Mesodermal cell (in vitro differentiated cells): ENCODE measurements at regions not wholly inside any gene's neighbourhood (a gene's known extent, or its start where the extent isn't known, plus 50 kb on each side); places are given as distances from the start of the nearest gene placed in this dataset.
"Not testable (repeated sequence)": the region's sequence is repeated elsewhere in the genome, so short reads cannot be mapped to it uniquely, and the experiment has no call there.

Experiments
- H3K27ac ChIP-seq: 2 replicates; pipeline ENCODE4 v1.7.0; 2013; ENCODE audit warnings: mild to moderate bottlenecking, low read depth, low read length, moderate library complexity; ENCODE audit not compliant: severe bottlenecking
- H3K36me3 ChIP-seq: 2 replicates; pipeline ENCODE4 v1.7.1; 2013; ENCODE audit warnings: mild to moderate bottlenecking, low read length, moderate library complexity; ENCODE audit not compliant: control insufficient read depth, insufficient read depth
- H3K4me1 ChIP-seq: one replicate; pipeline ENCODE4 v1.7.1; 2013; ENCODE audit warnings: mild to moderate bottlenecking, low read length; ENCODE audit not compliant: insufficient read depth, control insufficient read depth, poor library complexity, severe bottlenecking
- H3K4me3 ChIP-seq: 2 replicates; pipeline ENCODE4 v1.7.0; 2013; ENCODE audit warnings: low read length, control low read depth, mild to moderate bottlenecking; ENCODE audit not compliant: insufficient read depth, poor library complexity, severe bottlenecking; ENCODE audit errors: extremely low read depth
- H3K9me3 ChIP-seq: 2 replicates; pipeline ENCODE4 v1.7.1; 2013; ENCODE audit warnings: mild to moderate bottlenecking, low read length, moderate library complexity; ENCODE audit not compliant: control insufficient read depth
- WGBS, 2 experiments: methylation state at CpG; one replicate each; pipeline ENCODE4 v1.1.5; 2013; ENCODE audit warnings: missing lambda C conversion rate in 2 of 2; ENCODE audit not compliant: insufficient coverage in 2 of 2; 5-methylcytosine and 5-hydroxymethylcytosine counted together

GRCh38 chr5:96529559-96529958 is 96.5 kb upstream of the PCSK1 start:
- Histone ChIP-seq H3K4me3 (no peak overlapping the region), H3K4me1 (no peaks in the 10 kb centered on the region), H3K27ac (no peak overlapping the region), H3K36me3 (no peaks in the 10 kb centered on the region), H3K9me3 (no peaks in the 10 kb centered on the region)
- WGBS, 2 experiments: 100% methylated on average over 2 of the region's 6 CpGs; no CpG with 5 or more reads in 1 of the 2 experiments

- no peak overlapping the region for H3K4me3 ChIP-seq
- H3K4me1 ChIP-seq: no peaks in the 10 kb centered on the region
- no peaks in the 10 kb centered on the region for H3K9me3 ChIP-seq
- H3K27ac ChIP-seq: no peak overlapping the region
- no peaks in the 10 kb centered on the region for H3K36me3 ChIP-seq
These were observed 97.9 kb upstream of the PCSK1 start for GRCh38 chr5:96530901-96531300.

- H3K4me3 ChIP-seq: no peak overlapping the region
- H3K36me3 ChIP-seq: no peaks in the 10 kb centered on the region
- WGBS, 2 experiments: 87 to 89% methylated on average over 3 of the region's 4 CpGs
- H3K9me3 ChIP-seq: no peaks in the 10 kb centered on the region
- no peak overlapping the region for H3K27ac ChIP-seq
- peaks cover 7% of the 10 kb centered on the region for H3K4me1 ChIP-seq
These were observed 100.3 kb upstream of the PCSK1 start for GRCh38 chr5:96533371-96533770.

- peaks cover 7% of the 10 kb centered on the region for H3K4me1 ChIP-seq
- H3K4me3 ChIP-seq: no peak overlapping the region
- 67 to 80% methylated on average over 1 of the region's 3 CpGs for WGBS, 2 experiments
- H3K36me3 ChIP-seq: no peaks in the 10 kb centered on the region
- no peaks in the 10 kb centered on the region for H3K9me3 ChIP-seq
- no peak overlapping the region for H3K27ac ChIP-seq
These were observed 104.3 kb upstream of the PCSK1 start for GRCh38 chr5:96537386-96537785.

- H3K4me3 ChIP-seq: no peak overlapping the region
- WGBS, 2 experiments: no CpG with 5 or more reads among the region's 1 CpG
- H3K9me3 ChIP-seq: no peaks in the 10 kb centered on the region
- H3K27ac ChIP-seq: no peak overlapping the region
- peaks cover 7% of the 10 kb centered on the region for H3K4me1 ChIP-seq
- H3K36me3 ChIP-seq: no peaks in the 10 kb centered on the region
These were observed 105.8 kb upstream of the PCSK1 start for GRCh38 chr5:96538808-96539250.

GRCh38 chr5:96546120-96546519 is 113.1 kb upstream of the PCSK1 start:
- Histone ChIP-seq H3K27ac (no peak overlapping the region), H3K4me3 (no peak overlapping the region), H3K4me1 (no peaks in the 10 kb centered on the region), H3K9me3 (no peaks in the 10 kb centered on the region), H3K36me3 (no peaks in the 10 kb centered on the region)
- no CpG with 5 or more reads among the region's 1 CpG for WGBS, 2 experiments

GRCh38 chr5:96547486-96547885 is 114.4 kb upstream of the PCSK1 start:
- Histone ChIP-seq H3K9me3 (no peaks in the 10 kb centered on the region), H3K4me3 (no peak overlapping the region)
- WGBS, 2 experiments: 89 to 100% methylated on average over 2 to 3 of the region's 4 CpGs

GRCh38 chr5:96548905-96549304 is 113.3 kb upstream of the CAST start:
- Histone ChIP-seq H3K36me3 (no peaks in the 10 kb centered on the region), H3K4me1 (no peaks in the 10 kb centered on the region), H3K4me3 (no peak overlapping the region), H3K9me3 (no peaks in the 10 kb centered on the region), H3K27ac (no peak overlapping the region)
- WGBS, 2 experiments: no CpG with 5 or more reads among the region's 2 CpGs

More at GRCh38 chr5:96547486-96547885, 114.4 kb upstream of the PCSK1 start:
- no peaks in the 10 kb centered on the region for H3K4me1 ChIP-seq
- no peak overlapping the region for H3K27ac ChIP-seq
- H3K36me3 ChIP-seq: no peaks in the 10 kb centered on the region

GRCh38 chr5:96560857-96561256 is 101.3 kb upstream of the CAST start:
- not testable (repeated sequence) for H3K27ac ChIP-seq, H3K4me1 ChIP-seq
- no CpG with 5 or more reads among the region's 2 CpGs for WGBS, 2 experiments

GRCh38 chr5:96562614-96563013 is 99.6 kb upstream of the CAST start:
- Histone ChIP-seq H3K36me3 (no peaks in the 10 kb centered on the region), H3K4me3 (no peak overlapping the region), H3K27ac (peak overlapping the region; percentile 31), H3K9me3 (no peaks in the 10 kb centered on the region), H3K4me1 (peaks cover 17% of the 10 kb centered on the region)

More at GRCh38 chr5:96560857-96561256, 101.3 kb upstream of the CAST start:
- H3K36me3 ChIP-seq, H3K4me3 ChIP-seq, H3K9me3 ChIP-seq: not testable (repeated sequence)

- Histone ChIP-seq H3K4me1 (peaks cover 19% of the 10 kb centered on the region), H3K27ac (no peak overlapping the region), H3K9me3 (no peaks in the 10 kb centered on the region), H3K36me3 (no peaks in the 10 kb centered on the region), H3K4me3 (no peak overlapping the region)
- WGBS, 2 experiments: 93 to 100% methylated on average over 2 of the region's 3 CpGs
These were observed 98.4 kb upstream of the CAST start for GRCh38 chr5:96563816-96564215.
